ENCODE measurements at regions not wholly inside any gene's neighbourhood (a gene's known extent, or its start where the extent isn't known, plus 50 kb on each side); places are given as distances from the start of the nearest gene placed in this dataset.

- no peak for TF ChIP-seq CTCF (IDR thresholded peaks at IDR 0.05; ENCODE audit: low read length)
- TF ChIP-seq EZH2 (optimal IDR thresholded peaks at IDR 0.05; ENCODE audit: low read depth, low read length), result no peak
- no peak for TF ChIP-seq EZH2phosphoT487 (IDR thresholded peaks at IDR 0.05; ENCODE audit: low read length)
Observed at GRCh38 chr16:49189286-49189685, 92.4 kb downstream of the CBLN1 start.
